ENCODE measurements at regions not wholly inside any gene's neighbourhood (a gene's known extent, or its start where the extent isn't known, plus 50 kb on each side); places are given as distances from the start of the nearest gene placed in this dataset.

GRCh38 chr4:115229873-115230272, 116.5 kb upstream of the NDST4 start:
- TF ChIP-seq REST (IDR thresholded peaks at IDR 0.05; ENCODE audit: low read depth) (no peak), TEAD4 (IDR thresholded peaks at IDR 0.05) (no peak), TAF1 (IDR thresholded peaks at IDR 0.05; ENCODE audit: low read depth) (no peak), CEBPB (IDR thresholded peaks at IDR 0.05) (no peak), CREB1 (IDR thresholded peaks at IDR 0.05; ENCODE audit: low read depth) (no peak), RAD21 (IDR thresholded peaks at IDR 0.05; ENCODE audit: low read depth) (no peak), YY1 (IDR thresholded peaks at IDR 0.05; ENCODE audit: low read depth) (no peak), MAX (IDR thresholded peaks at IDR 0.05) (no peak), USF1 (IDR thresholded peaks at IDR 0.05) (no peak), TCF12 (IDR thresholded peaks at IDR 0.05; ENCODE audit: low read depth) (no peak)
